ENCODE measurements at regions not wholly inside any gene's neighbourhood (a gene's known extent, or its start where the extent isn't known, plus 50 kb on each side); places are given as distances from the start of the nearest gene placed in this dataset.

DNA sequence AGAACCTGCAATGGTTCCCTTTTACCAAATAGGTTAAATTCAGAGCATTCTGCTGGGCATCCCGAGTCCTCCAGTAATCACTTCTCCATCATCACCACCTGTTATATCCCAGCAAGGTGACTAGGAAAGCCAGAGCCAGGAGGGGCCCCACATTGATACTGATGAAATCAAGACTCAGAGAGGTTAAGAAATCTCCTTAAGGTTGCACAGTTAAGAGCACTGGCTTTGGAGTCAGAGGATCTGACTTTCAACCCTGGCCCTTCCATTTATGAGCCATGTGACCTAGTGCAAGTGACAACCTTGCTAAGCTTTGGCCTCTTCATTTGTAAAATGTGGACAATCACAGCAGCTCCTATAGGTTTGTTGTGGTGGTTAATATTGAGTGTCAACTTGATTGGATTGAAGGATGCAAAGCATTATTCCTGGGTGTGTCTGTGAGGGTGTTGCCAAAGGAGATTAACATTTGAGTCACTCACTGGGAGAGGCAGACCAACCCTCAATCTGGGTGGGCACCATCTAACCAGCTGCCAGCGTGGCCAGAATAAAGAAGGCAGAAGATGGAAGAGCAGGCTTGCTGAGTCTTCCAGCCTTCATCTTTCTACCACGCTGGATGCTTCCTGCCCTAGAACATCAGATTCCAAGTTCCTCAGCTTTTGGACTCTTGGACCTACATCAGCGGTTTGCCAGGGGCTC is 194.2 kb upstream of the ASIC2 start:
- ChIA-PET POLR2A (no interaction called here), CTCF (no interaction called here)
- no peaks in the 10 kb centered on the region for H3K4me1 Mint-ChIP-seq (ENCODE audit: low read depth)
- ATAC-seq (no peak), DNase-seq (no peak)
- no peaks in the 10 kb centered on the region for H3K9me3 Mint-ChIP-seq (ENCODE audit: insufficient read depth)
- H3K36me3 Mint-ChIP-seq (ENCODE audit: low read depth) = no peaks in the 10 kb centered on the region
- peaks cover 2% of the 10 kb centered on the region for H3K27me3 Mint-ChIP-seq (ENCODE audit: low read depth)
- H3K4me3 Mint-ChIP-seq = no peak overlapping the region
- no peak overlapping the region for H3K27ac Mint-ChIP-seq

GRCh38 chr17:33491871-33492481 is 198.9 kb upstream of the ASIC2 start:
- Mint-ChIP-seq H3K36me3 (ENCODE audit: low read depth) (no peaks in the 10 kb centered on the region), H3K27me3 (ENCODE audit: low read depth) (peaks cover 2% of the 10 kb centered on the region), H3K9me3 (ENCODE audit: insufficient read depth) (no peaks in the 10 kb centered on the region), H3K4me3 (no peak overlapping the region), H3K4me1 (ENCODE audit: low read depth) (no peaks in the 10 kb centered on the region), H3K27ac (no peak overlapping the region)
- ChIA-PET POLR2A (no interaction called here), CTCF (no interaction called here)
- no peak for DNase-seq
- ATAC-seq = no peak

DNA sequence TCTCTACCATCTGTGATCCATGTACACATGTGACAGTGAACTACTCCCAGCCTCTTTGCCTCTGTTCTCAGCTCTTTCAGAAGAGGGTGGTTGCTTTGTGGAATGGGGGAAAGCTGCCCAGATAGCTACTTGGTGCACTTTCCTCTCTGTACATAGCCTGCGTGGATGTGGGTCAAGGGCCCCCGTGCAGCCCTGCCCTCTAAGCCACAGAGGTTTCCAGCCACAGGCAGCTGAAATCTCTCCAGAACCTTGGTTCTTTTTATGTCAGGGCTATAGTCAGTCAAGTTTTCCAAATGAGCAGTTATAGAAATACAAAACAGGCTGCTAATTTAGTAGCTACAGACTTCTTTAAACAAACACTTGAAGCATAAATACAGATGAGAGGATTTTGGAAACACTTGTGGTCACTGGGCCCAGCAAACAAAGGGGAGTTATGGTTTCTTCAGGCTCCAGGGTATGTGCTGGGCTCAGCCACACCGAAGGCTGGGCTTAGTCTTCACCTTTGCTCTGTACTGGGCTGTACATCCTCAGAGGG is 199.7 kb upstream of the ASIC2 start:
- Mint-ChIP-seq H3K4me1 (ENCODE audit: low read depth) (no peaks in the 10 kb centered on the region), H3K27ac (no peak overlapping the region), H3K4me3 (no peak overlapping the region), H3K9me3 (ENCODE audit: insufficient read depth) (no peaks in the 10 kb centered on the region), H3K36me3 (ENCODE audit: low read depth) (no peaks in the 10 kb centered on the region), H3K27me3 (ENCODE audit: low read depth) (peaks cover 2% of the 10 kb centered on the region)
- ATAC-seq = no peak
- ChIA-PET CTCF (no interaction called here), POLR2A (no interaction called here)
- no peak for DNase-seq

DNA sequence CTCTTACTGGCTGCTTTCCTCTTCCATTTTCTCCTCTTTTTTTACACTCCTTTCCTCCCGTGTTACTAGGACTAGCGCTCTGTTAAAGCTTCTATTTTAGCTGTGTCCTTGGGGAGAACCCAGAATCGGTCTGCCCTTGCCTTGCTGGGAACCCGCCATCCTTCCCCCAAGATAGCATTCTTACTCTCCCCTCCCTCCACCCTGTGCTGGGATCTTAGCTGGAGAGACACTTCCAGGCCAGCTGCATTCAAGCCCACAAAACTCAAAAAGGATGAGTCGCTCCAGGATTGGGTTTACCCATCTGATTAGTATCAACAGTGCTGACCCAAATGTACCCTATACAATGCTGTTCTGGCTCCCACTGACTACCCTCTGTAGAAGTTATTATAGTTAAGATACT is 200.5 kb upstream of the ASIC2 start:
- Mint-ChIP-seq H3K9me3 (ENCODE audit: insufficient read depth) (no peaks in the 10 kb centered on the region), H3K4me3 (no peak overlapping the region), H3K4me1 (ENCODE audit: low read depth) (no peaks in the 10 kb centered on the region), H3K27ac (no peak overlapping the region), H3K36me3 (ENCODE audit: low read depth) (no peaks in the 10 kb centered on the region), H3K27me3 (ENCODE audit: low read depth) (peaks cover 2% of the 10 kb centered on the region)
- no peak for ATAC-seq
- ChIA-PET POLR2A (no interaction called here), CTCF (no interaction called here)
- no peak for DNase-seq

DNA sequence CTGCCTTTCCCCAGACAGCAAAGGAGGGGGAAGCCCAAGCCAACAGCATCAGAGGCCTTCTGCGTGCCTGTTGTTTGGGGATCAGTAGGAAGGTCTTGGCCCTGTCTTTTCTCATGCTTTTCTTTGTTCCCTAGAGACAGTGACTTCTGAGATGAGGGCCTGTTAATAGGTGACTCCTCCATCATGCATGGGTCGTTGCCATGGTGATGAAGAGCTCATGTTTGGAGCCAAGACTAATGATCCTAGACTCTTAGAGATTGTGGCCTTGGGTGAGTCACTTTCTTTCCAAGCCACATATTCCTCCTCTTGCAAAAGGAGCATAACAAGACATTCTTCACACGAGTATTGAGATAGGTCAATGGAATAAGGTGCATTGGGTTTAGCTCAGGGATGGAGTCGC is 201.1 kb upstream of the ASIC2 start:
- Mint-ChIP-seq H3K4me1 (ENCODE audit: low read depth) (no peaks in the 10 kb centered on the region), H3K36me3 (ENCODE audit: low read depth) (no peaks in the 10 kb centered on the region), H3K27ac (no peak overlapping the region), H3K4me3 (no peak overlapping the region), H3K9me3 (ENCODE audit: insufficient read depth) (no peaks in the 10 kb centered on the region), H3K27me3 (ENCODE audit: low read depth) (peaks cover 2% of the 10 kb centered on the region)
- ChIA-PET CTCF (no interaction called here), POLR2A (no interaction called here)
- DNase-seq (no peak), ATAC-seq (no peak)

DNA sequence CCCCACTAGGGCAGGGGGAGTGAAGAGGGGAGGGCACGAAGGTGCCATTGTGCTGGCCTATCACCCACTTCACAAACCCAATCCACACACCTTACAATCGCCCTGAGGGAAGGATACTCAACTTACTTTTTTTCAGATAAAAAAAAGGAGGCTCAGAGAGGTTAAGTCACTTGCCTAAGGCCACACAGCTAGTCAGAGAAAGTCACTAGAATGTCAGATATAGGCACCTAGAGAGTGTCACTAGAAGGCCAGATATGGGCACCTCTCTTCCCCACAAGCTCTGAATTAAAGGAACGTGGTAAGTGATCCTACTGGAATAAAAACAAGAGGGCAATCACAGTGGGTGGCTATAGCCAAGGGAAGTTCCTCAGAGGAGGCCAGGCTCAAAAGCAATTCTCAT is 204.5 kb upstream of the ASIC2 start:
- Mint-ChIP-seq H3K4me1 (ENCODE audit: low read depth) (no peaks in the 10 kb centered on the region), H3K36me3 (ENCODE audit: low read depth) (no peaks in the 10 kb centered on the region), H3K9me3 (ENCODE audit: insufficient read depth) (no peaks in the 10 kb centered on the region), H3K4me3 (no peak overlapping the region), H3K27ac (no peak overlapping the region), H3K27me3 (ENCODE audit: low read depth) (peaks cover 5% of the 10 kb centered on the region)
- POLR2A ChIA-PET = no interaction called here
- no peak for ATAC-seq
- no peak for DNase-seq
- CTCF ChIA-PET = no interaction called here

DNA sequence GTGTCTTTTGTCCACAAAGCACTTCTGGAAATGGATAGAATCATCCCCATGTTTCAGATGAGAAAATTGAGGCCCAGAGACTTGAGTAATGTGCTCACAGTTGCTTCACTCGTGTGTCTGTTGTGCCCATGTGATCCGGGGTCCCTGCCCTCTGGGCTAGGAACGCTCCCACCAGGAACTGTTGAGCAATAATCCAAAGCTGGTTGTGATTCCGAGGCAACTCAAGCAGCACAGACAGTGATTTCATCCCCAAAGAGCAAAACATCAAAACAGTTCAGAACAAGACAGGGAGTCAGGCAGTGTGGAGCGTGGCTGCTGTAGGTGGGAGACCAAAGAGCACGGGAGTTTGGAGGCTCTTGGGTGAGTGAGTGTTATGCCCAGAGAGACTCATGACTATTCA is 205.0 kb upstream of the ASIC2 start:
- H3K27me3 Mint-ChIP-seq (ENCODE audit: low read depth) = peaks cover 5% of the 10 kb centered on the region
- POLR2A ChIA-PET = no interaction called here

GRCh38 chr17:33499040-33499439 is 205.9 kb upstream of the ASIC2 start:
- CTCF ChIA-PET = no interaction called here
- H3K4me1 Mint-ChIP-seq (ENCODE audit: low read depth) = no peaks in the 10 kb centered on the region
- POLR2A ChIA-PET = no interaction called here

More for the DNA sequence above, 205.0 kb upstream of the ASIC2 start:
- Mint-ChIP-seq H3K4me1 (ENCODE audit: low read depth) (no peaks in the 10 kb centered on the region), H3K4me3 (no peak overlapping the region), H3K27ac (no peak overlapping the region), H3K9me3 (ENCODE audit: insufficient read depth) (no peaks in the 10 kb centered on the region), H3K36me3 (ENCODE audit: low read depth) (no peaks in the 10 kb centered on the region)
- ATAC-seq = no peak
- CTCF ChIA-PET = no interaction called here
- no peak for DNase-seq

GRCh38 chr17:33500151-33500550 is 207.1 kb upstream of the ASIC2 start:
- Mint-ChIP-seq H3K9me3 (ENCODE audit: insufficient read depth) (no peaks in the 10 kb centered on the region), H3K27me3 (ENCODE audit: low read depth) (peaks cover 10% of the 10 kb centered on the region), H3K4me3 (no peak overlapping the region), H3K4me1 (ENCODE audit: low read depth) (no peaks in the 10 kb centered on the region), H3K36me3 (ENCODE audit: low read depth) (no peaks in the 10 kb centered on the region), H3K27ac (no peak overlapping the region)
- no peak for ATAC-seq
- ChIA-PET POLR2A (no interaction called here), CTCF (no interaction called here)
- no peak for DNase-seq

More at GRCh38 chr17:33499040-33499439, 205.9 kb upstream of the ASIC2 start:
- Mint-ChIP-seq H3K4me3 (no peak overlapping the region), H3K27ac (no peak overlapping the region), H3K9me3 (ENCODE audit: insufficient read depth) (no peaks in the 10 kb centered on the region), H3K27me3 (ENCODE audit: low read depth) (peaks cover 5% of the 10 kb centered on the region), H3K36me3 (ENCODE audit: low read depth) (no peaks in the 10 kb centered on the region)
- DNase-seq (no peak), ATAC-seq (no peak)

- no peak for ATAC-seq
- H3K36me3 Mint-ChIP-seq (ENCODE audit: low read depth) = no peaks in the 10 kb centered on the region
- POLR2A ChIA-PET = no interaction called here
- no peak for DNase-seq
- peaks cover 15% of the 10 kb centered on the region for H3K27me3 Mint-ChIP-seq (ENCODE audit: low read depth)
- H3K4me3 Mint-ChIP-seq = no peak overlapping the region
- CTCF ChIA-PET = no interaction called here
- H3K27ac Mint-ChIP-seq = no peak overlapping the region
- H3K4me1 Mint-ChIP-seq (ENCODE audit: low read depth) = no peaks in the 10 kb centered on the region
- no peaks in the 10 kb centered on the region for H3K9me3 Mint-ChIP-seq (ENCODE audit: insufficient read depth)
Observed at GRCh38 chr17:33501185-33501584, 208.1 kb upstream of the ASIC2 start.

GRCh38 chr17:33504571-33504970 is 211.5 kb upstream of the ASIC2 start:
- Mint-ChIP-seq H3K4me3 (no peak overlapping the region), H3K27ac (no peak overlapping the region), H3K36me3 (ENCODE audit: low read depth) (no peaks in the 10 kb centered on the region), H3K4me1 (ENCODE audit: low read depth) (peaks cover 7% of the 10 kb centered on the region), H3K9me3 (ENCODE audit: insufficient read depth) (no peaks in the 10 kb centered on the region), H3K27me3 (ENCODE audit: low read depth) (peaks cover 38% of the 10 kb centered on the region)
- POLR2A ChIA-PET = no interaction called here
- no peak for ATAC-seq
- DNase-seq = no peak
- CTCF ChIA-PET = no interaction called here

DNA sequence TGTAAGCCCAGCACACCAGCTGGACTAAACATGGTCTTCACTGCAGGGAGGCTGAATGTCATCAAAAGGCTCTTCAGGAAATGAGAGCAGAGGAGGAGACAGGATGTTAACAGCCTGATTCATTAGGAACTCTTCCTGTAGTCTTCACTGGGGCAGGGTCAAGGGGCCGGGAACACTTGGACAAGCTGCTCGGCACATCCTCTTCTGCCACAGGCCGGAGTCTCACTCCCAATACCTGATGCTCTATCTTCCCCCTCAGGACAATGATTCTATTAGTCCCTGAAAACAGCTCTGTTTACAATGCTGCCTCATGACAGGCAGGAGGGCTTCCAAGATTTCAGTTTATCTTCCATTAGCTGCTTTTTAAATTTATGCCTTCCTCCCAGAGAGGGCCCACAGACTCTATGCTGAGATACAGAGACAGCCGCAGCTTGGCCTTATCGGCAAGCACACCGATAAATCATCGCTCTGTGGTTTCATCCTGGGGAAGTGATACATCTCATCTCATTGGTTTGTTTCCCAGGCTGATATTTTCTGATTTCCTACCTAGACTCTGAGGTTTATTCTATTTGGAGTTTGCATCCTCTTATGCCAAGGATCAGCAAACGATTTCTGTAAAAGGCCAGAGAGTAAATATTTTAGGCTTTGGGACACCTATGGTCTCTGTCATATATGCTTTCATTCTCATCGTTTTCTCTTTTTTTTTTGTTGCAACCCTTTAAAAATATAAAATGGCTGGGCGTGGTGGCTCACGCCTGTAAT is 214.0 kb upstream of the ASIC2 start:
- no peaks in the 10 kb centered on the region for H3K9me3 Mint-ChIP-seq (ENCODE audit: insufficient read depth)
- peaks cover 40% of the 10 kb centered on the region for H3K27me3 Mint-ChIP-seq (ENCODE audit: low read depth)
- no peak for DNase-seq
- ChIA-PET POLR2A (no interaction called here), CTCF (no interaction called here)
- no peak overlapping the region for H3K4me3 Mint-ChIP-seq
- H3K36me3 Mint-ChIP-seq (ENCODE audit: low read depth) = no peaks in the 10 kb centered on the region
- ATAC-seq = no peak
- H3K27ac Mint-ChIP-seq = no peak overlapping the region
- H3K4me1 Mint-ChIP-seq (ENCODE audit: low read depth) = peaks cover 18% of the 10 kb centered on the region

All from activated CD8-positive, alpha-beta T cell treated with anti-CD3 and anti-CD28 coated beads, Interleukin-2, amount 10 ng/mL, durations not matched to agents 7 days and 5 days (primary cell).